ENCODE measurements at regions not wholly inside any gene's neighbourhood (a gene's known extent, or its start where the extent isn't known, plus 50 kb on each side); places are given as distances from the start of the nearest gene placed in this dataset.

DNA sequence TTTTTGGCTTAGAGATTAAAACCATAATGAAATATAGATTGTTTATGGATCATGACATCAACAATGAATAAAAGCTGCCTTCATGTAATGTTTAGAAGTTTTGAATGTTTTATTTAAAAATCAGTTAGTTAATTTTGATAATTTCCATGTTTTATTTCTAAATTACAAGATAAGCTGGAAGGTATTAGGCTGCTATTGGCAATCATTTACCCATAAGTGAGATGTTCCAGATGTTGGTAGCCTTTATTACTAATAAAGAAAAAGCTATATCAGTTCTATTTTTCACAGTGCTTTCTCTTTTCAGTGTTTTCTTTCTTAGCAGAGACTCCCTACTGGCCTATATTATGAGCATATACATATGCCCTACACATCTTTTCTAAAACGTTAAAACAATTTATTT is 347.0 kb downstream of the CSNK1G3 start:
- FAIRE-seq, result no peak
- Histone ChIP-seq H3K27me3 (ENCODE audit: control insufficient read depth in 2 of 2, insufficient read depth in 2 of 2, low read length in 2 of 2) (peaks cover 0 to 2% of the 10 kb centered on the region in 2 experiments), H3K27ac (ENCODE audit: insufficient read depth, low read depth, low read length) (no peak overlapping the region), H3K79me2 (ENCODE audit: control insufficient read depth, insufficient read depth, low read length) (no peaks in the 10 kb centered on the region), H3K4me2 (ENCODE audit: insufficient read depth, low read length) (no peak overlapping the region), H3K9ac (replicated peaks; ENCODE audit: extremely low read depth, insufficient read depth, low read length) (no peak overlapping the region), H4K20me1 (replicated peaks; ENCODE audit: control insufficient read depth, extremely low read depth, insufficient read depth, low read length) (no peaks in the 10 kb centered on the region), H3K4me3 (replicated peaks in 1 of 3; ENCODE audit: insufficient read depth in 1 of 3, low read depth in 1 of 3, low read length in 3 of 3) (no peak overlapping the region), H3K9me3 (replicated peaks; ENCODE audit: control insufficient read depth, insufficient read depth, low read length) (no peaks in the 10 kb centered on the region), H3K4me1 (ENCODE audit: control insufficient read depth, extremely low read depth, insufficient read depth, low read length) (no peaks in the 10 kb centered on the region), H3K9me1 (replicated peaks; ENCODE audit: control insufficient read depth, extremely low read depth, insufficient read depth, low read length) (no peaks in the 10 kb centered on the region), H2AFZ (ENCODE audit: low read depth, low read length) (no peak overlapping the region), H3K36me3 (ENCODE audit: control insufficient read depth in 2 of 2, extremely low read depth in 1 of 2, insufficient read depth in 2 of 2, low read length in 2 of 2) (no peaks in the 10 kb centered on the region)
- POLR2A ChIA-PET, result no interaction called here
- no TSS peak for BruUV-seq (replicated peaks)
- TF ChIP-seq FOS (IDR thresholded peaks at IDR 0.05; ENCODE audit: borderline replicate concordance, insufficient read depth, low read length) (no peak), POLR2AphosphoS5 (IDR thresholded peaks at IDR 0.05; ENCODE audit: insufficient read depth, low read depth, low read length) (no peak), EZH2 (IDR thresholded peaks at IDR 0.05; ENCODE audit: borderline replicate concordance, low read depth, low read length, severe bottlenecking) (no peak), JUN (IDR thresholded peaks at IDR 0.05; ENCODE audit: borderline replicate concordance, insufficient read depth, insufficient read length, low read depth) (no peak), GATA2 (IDR thresholded peaks at IDR 0.05; ENCODE audit: insufficient read depth, insufficient read length, low read depth, low read length) (no peak), MYC (IDR thresholded peaks at IDR 0.05; ENCODE audit: low read depth, low read length) (no peak)
- TF ChIP-seq, protein P1, sequence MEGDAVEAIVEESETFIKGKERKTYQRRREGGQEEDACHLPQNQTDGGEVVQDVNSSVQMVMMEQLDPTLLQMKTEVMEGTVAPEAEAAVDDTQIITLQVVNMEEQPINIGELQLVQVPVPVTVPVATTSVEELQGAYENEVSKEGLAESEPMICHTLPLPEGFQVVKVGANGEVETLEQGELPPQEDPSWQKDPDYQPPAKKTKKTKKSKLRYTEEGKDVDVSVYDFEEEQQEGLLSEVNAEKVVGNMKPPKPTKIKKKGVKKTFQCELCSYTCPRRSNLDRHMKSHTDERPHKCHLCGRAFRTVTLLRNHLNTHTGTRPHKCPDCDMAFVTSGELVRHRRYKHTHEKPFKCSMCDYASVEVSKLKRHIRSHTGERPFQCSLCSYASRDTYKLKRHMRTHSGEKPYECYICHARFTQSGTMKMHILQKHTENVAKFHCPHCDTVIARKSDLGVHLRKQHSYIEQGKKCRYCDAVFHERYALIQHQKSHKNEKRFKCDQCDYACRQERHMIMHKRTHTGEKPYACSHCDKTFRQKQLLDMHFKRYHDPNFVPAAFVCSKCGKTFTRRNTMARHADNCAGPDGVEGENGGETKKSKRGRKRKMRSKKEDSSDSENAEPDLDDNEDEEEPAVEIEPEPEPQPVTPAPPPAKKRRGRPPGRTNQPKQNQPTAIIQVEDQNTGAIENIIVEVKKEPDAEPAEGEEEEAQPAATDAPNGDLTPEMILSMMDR (IDR thresholded peaks at IDR 0.05; ENCODE audit: extremely low read depth in 1 of 2, insufficient read depth in 1 of 2, low read depth in 1 of 2, low read length in 2 of 2), result no peak
- DNase-seq (ENCODE audit: low read depth, low spot score), result no peak
- intact Hi-C loops (cut with micrococcal nuclease) (no loop called here), dilution Hi-C loops (cut with MboI; ENCODE audit: extremely low pct_ligation_motif_present, low sequenced_read_pairs) (no loop called here)
- CTCF ChIA-PET, result no interaction called here

All from endothelial cell of umbilical vein (primary cell).